GM21619 (cell line): ENCODE measurements at regions not wholly inside any gene's neighbourhood (a gene's known extent, or its start where the extent isn't known, plus 50 kb on each side); places are given as distances from the start of the nearest gene placed in this dataset.
"Not testable (repeated sequence)": the region's sequence is repeated elsewhere in the genome, so short reads cannot be mapped to it uniquely, and the experiment has no call there.

ENCODE experiments used
- ATAC-seq: cut with Tn5 transposase; IDR thresholded peaks from one replicate; pipeline ENCODE4 v1.9.1; 2021; ENCODE audit not compliant: unreplicated experiment

DNA sequence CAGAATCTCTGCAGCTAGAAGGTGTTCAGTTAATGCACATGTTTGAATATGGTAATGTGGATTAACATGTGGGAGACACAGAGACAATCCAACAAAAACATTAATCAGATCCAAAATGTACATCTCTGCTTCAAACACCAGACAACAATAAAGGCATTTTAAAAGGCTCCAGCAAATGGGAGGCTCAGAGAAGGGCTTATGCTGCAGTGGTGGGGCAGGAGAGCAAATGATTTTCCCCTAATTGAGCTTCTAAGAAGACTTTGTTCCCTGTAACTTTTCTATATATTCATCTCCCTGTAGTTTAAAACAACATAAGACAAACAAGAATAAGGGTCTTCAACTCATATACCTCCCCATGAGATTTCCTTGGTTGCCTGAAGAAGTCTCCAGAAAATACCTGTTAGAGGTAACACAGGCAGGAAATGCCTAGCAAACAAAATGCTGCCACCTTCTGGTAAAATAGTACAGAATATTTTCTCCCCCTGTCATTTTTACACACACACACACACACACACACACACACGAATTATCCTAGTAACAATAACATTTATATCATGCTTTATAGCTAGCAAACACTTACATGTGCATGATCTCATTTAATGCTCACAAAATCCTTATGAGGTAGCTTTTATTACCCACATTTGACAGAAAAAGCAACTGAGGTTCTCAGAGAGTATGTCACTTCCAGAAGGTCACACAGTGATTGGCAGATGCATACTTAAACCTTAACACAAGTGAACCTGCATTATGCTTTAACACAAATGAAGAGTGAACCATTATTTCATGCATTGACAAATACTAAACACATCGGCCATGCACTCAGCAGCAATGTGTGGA is 123.4 kb upstream of the MB21D2 start:
- ATAC-seq, result no peak

DNA sequence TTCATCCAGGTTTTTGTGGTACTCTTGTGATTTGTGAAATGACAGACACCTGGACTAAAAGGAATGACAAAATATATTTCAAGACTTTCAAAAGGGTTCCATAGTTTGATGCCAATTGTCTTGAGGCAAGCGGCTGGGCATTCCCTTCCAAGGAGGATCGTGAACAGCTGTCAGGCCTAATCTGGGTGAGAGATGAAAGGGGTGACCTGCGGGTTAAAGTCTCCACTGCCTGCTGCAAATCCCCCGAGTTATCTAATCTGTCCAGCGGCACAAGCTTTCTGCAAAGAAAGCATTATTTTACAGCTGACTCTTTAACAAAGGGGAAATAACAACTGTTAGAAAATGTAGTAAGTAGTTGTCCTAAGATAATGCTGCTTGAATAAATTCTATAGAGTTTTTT is 128.7 kb upstream of the MB21D2 start:
- ATAC-seq, result no peak

DNA sequence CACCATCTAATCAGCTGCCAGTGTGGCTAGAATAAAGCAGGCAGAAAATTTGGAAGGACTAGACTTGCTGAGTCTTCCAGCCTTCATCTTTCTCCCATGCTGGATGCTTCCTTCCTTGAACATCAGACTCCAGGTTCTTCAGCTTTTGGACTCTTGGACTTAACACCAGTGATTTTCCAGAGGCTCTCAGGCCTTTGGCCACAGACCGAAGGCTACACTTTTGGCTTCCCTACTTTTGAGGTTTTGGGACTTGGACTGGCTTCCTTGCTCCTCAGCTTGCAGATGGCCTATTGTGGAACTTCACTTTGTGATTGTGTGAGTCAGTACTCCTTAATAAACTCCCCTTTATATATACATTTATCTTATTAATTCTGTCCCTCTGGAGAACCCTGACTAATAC is 129.8 kb upstream of the MB21D2 start:
- not testable (repeated sequence) for ATAC-seq

DNA sequence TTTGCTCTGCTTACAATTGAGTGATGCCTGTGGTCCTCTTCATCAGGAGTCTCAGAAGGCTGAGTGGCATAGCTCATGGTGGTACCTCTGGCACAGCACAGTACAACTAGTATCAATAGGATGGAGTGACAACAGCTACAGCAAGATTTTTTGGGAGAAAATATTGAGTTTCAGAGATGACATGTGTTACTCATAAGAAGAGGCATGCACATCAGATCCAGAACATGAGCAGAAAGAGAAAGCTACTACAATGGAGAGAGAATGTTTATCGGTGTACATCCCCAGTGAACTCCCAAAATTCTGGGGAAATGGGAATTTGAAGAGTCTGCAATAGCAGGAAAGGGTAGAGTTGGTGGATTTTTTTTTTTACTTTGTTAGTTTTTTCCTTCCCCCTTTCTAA is 130.5 kb upstream of the MB21D2 start:
- no peak for ATAC-seq

DNA sequence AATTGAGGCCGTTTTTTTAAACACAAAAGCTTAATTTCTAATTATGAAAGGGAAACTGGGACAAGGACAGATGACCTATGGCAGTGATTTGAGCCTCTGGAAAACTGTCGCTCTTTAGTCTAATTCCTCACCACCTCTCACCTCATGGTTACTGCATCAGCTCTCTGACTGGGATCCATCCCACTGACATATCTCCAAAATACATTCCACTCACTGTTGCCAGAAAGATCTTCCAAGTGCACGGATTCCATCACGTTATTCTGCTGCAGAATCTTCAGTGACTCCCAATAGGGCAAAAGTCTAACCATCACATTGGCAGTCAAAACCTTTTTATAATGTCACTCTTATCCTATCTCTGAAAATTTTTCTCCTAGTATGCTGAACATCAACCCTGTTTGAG is 132.3 kb upstream of the MB21D2 start:
- ATAC-seq, result no peak

DNA sequence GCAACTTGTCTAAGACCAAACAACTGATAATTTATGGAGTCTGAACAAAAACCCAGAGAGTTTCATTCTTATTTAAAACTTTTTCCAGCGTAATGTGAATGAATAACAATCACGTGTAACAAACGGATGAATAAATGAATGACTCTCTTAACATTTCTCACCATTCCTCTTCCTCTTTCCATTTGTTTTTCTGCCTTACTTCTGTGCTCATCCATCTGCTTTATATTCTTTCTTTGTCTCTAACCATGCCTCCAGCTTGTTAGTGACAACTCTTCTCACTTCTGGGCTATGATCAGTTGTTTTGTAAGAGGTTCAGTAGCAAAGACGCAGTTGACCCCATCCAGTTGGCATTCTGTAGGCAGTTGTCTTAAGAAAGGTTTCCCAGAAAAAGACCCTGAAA is 133.7 kb upstream of the MB21D2 start:
- no peak for ATAC-seq

DNA sequence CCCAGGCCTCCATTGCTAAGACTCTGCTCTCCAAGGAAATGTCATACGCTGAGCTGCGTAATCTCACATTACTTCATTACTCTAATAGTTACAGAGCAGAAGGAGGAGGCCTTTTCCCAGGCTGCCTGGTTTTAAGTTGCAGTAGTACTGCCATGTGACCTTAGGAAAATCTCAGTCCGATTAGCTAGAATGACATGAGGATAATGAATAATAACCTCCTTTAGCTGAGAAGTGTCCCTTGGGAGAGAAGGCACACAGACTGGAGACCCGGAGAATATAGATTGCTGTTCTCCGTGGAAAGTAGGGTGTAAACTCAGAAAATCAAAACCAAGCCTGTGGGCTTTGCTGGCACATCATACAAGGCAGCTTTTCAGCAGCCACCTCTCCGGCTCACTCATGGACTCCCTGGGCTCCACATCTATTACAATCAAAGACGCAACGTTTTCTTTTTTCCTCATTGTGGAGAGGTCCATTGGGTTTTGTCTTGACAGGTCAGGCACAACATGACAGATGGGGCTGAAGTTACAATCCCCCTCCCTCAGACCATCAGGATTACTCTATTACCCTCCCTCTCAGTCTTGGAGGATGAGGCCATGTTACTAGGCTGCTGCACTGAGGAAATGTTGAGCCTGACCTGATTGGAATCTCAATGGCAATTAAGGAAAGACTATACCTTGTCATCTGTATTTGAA is 134.8 kb upstream of the MB21D2 start:
- ATAC-seq, result no peak

DNA sequence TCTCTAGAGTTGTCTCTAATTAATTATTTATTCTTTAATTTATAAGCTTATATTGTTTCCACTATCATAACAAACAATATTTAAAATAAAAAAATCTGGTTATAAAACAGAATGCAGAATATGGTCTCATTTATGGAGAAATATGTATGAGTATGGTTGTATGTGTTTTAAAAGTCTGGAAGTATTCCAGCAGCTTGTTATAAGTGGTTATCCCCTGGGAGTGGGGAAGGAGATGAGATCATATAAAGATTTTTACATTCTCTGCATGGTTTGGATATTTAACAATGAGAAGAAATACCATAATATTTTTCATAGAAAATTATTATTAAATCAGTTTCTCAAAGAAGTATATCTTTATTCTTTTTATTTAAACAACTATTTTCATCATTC is 135.4 kb upstream of the MB21D2 start:
- ATAC-seq, result no peak

DNA sequence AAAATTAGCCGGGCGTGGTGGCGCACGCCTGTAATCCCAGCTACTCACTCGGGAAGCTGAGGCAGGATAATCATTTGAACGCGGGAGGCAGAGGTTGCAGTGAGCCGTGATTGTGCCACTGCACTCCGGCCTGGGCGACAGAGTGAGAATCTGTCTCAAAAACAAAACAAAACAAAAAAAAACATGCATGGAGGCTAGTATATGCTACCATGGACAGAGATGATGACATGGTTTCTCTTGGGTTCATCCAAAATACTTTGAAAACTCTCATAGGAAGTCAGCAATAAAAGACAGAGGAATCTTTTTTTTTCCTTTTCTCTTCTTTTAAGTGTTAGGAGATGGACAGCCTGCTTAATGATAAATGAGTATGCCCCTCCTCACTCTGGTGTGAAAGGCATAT is 137.7 kb upstream of the MB21D2 start:
- no peak for ATAC-seq

DNA sequence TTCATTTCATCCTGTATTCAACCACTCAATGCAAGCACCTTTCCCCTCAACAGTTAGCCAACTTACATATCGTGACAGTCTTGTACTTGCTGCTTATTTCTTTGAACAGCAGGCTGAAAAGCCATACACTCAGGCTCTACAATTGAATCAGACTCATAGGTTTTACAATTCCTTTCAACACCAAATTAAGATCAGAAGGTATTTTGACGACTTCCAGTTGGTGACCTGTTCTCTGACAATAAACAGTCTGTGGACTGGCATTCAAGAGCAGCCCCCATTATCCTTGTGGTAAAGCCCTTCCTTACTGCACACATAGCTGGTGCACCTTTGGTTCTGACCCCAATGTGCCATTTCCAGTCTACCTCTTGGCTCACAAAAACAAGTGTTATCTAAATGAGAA is 140.0 kb upstream of the MB21D2 start:
- no peak for ATAC-seq

DNA sequence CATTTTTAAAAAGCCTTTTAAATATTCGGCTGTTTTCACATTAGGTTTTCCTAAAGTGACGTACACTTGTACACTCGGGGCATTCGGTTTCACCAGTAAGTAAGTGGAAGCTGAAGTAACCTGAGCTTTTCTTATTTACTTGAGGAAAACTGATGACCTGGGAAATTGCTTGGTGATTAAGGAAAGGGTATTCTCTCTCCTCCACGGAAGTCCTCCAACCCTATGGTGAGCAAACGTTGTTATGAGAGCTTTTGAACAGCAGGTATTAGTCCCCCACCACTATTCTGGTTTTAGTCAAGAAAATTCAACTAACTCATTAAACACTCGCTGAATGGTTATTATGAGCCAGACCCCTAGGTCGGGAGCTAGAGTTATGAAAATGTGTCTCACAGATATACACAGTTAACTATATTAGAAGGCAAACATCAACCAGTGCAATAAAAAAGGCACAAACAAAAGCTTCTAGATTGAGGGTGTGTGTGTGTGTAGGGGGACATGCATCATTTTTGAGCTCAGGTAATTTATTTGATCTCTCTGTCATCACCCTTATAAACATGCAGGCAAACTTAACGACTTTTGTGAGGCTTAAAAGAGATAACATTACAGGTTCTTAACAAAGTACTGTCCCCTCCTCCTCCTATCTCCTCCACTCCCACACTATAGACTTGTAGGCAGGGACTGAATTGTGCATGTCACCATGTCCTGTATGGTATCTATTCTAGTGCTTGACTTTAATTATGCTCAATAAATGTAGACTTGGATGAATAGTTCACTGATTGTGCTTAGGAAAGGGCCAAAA is 143.3 kb upstream of the MB21D2 start:
- ATAC-seq, result no peak

DNA sequence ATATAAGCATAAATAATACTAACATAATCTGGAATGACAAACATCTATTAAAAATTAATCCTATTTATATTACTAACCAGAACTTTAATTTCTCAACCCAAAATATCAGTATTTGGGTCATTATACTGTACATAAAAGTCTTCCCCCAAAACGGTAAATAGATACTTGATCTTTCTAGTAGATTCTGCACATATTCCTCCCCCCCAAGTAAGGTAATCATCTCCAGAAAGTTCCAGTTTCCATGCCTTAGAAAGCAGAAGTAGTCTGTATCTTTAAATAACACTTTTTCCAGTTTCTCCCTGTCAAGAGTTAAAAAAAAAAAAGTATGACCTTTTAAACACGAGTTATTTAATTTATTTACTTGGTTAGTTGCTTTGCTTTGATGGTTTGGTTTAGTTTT is 150.7 kb upstream of the MB21D2 start:
- no peak for ATAC-seq

DNA sequence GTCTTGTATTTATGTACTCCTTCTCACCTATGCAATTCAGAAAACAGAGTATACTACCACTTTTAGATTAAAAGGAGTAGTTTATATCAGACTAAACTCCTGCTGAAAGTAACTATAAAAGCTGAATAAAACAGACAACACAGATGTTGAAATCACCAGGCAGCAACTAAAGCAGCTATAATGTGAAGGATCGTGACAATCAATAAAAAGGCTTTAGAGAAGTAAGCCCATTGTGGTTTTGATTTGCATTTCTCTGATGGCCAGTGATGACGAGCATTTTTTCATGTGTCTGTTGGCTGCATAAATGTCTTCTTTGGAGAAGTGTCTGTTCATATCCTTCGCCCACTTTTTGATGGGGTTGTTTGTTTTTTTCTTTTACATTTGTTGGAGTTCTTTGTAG is 152.1 kb upstream of the MB21D2 start:
- ATAC-seq, result not testable (repeated sequence)

DNA sequence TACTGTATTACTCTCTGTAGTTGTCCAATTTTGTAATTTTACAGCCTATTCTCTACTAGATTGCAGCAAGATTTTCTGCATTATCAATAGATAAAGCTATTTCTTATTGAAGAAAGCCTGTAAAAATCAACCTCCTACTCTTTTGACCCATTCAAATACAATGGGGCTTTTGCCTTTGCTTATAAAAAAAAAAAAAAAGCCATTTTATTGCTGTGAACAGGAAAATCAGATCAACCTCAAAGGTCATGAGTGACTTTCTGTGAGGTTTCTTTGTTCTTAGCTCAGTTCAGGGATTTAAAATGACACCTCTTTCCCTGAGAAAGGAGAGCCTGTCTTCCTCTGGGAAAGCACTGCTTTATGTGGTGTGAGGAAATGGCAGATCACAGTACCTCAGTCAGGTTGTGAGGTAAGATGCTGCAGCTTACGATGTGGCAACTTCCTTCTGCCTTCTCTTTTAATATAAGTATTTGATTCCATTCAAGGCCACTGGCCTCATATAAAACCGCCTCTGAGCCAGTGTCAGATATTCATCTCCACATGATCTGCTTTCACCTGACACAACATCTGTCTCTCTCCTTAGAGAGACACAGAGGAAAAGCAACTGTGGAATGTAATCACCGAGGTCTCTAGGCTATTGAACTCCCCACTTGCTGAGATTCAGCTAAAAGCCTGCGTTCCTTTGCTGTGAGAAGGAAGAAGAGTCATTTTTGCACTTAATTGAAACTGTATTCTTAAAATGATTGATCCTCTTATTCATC is 161.5 kb upstream of the MB21D2 start:
- ATAC-seq, result no peak

DNA sequence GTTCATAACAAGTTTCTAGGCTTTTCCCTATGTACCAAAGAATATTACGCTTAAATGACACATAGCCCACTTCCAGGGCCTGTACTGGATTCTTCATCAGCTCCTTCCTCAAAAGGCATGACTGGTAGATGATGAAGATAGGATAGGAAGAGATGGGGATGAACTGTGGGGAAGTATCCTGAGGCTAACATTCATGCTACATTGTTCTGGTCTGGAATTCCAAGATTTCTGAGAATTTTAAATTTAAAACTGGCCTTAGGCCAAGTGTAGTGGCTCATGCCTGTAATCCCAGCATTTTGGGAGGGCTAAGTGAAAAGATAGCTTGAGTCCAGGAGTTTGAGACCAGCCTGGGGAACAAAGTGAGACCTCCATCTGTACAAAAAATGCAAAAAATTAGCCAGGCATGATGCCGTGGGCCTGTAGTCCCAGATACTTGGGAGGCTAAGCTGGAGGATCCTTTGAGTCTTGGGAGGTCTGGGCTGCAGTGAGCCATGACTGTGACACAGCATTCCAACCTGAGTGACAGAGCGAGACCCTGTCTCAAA is 160.1 kb upstream of the PLAAT1 start:
- ATAC-seq, result no peak

DNA sequence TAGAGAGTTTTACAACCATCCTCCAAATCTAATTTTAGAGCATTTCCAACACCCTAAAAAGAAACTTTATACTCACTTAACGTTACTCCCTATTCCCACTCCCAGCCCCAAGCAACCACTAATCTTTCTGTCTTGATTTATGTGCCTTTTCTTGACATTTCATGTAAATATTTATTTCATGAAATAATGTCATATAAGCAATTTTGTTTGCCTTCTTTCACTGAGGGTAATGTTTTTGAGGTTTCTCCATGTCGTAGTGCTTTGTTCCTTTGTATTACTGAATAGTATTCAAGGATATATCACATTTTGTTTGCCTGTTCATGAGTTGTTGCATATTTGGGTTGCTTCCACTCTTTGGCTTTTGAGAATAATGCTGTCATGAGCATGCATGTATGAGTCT is 155.4 kb upstream of the PLAAT1 start:
- ATAC-seq, result no peak

DNA sequence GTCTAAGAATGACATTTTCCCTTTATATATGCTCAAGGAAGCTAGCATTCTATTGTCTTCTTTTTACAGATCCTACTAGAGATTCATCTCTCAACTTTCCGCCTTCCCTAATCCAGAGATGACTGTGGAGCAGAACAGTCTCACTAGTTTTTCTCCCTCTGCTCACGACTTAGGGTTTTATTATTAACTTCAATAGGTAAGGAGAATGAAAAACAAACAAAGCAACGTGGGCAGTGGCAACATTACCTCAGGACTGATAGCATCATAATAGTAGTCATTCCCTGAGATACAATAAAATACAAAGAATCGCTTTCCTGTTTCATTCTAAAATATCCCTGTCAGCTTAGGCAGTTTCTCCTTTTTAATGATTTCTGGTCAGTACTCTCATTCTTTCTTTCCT is 154.3 kb upstream of the PLAAT1 start:
- ATAC-seq, result no peak

DNA sequence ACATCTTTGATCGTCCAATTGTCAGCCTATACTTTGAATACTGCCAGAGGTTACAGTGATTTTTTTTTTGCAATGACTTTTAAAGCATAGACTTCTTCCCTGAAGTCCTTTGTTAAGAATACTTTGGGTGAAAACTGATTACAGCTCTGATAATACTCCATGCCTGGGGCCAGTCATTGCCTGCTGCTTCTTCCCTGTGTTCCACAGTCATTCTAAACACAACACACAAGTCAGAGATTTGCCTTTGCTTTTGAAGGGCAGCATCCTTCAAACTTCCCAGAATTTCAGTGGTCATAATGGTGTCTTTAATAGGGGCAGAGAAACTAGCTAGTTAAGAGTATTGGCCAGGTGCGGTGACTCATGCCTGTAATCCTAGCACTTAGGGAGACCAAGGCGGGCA is 153.7 kb upstream of the PLAAT1 start:
- ATAC-seq, result no peak

DNA sequence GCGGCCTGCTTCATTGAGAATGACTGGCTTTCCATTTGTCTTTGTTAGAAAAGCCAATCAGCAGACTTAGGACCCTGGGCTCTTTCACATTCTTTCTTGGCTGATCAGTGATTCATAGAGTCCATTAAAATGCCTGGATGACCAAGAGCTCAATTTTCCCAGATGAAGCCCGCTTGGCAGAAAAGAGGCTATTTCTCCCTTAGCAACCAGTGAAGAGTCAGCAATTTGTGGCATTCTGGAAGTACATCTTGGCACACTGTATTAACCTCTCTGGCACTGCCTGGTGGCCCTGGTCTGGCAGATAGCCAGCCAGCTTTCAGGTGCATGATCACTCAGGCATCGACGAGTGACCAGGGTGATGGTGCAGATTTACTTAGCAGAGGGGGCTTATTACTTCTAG is 145.7 kb upstream of the PLAAT1 start:
- ATAC-seq, result no peak

DNA sequence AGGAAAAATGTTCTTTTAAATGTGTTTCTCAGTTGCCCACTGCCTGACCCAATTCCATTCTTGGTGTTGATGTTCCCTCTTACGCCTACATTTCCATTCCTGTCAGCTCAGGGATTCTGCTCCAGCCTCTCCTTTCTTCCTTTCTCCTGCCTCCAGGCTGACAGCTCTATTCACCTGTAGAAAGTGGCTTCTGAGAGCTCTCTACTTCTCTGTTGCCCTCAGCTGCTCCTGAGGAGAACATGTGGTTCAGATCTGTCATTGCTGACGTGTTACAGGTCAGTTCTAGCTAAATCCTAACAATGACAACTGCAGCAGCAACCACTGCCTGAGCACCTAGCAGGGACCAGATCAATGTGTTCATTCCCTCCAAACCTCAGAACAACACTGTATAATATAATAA is 144.9 kb upstream of the PLAAT1 start:
- no peak for ATAC-seq
